Stimulated activated CD4-positive, alpha-beta T cell treated with anti-CD3 and anti-CD28 coated beads, Interleukin-4, amount 100 ng/mL, for 4 hours (primary cell): ENCODE measurements at regions not wholly inside any gene's neighbourhood (a gene's known extent, or its start where the extent isn't known, plus 50 kb on each side); places are given as distances from the start of the nearest gene placed in this dataset.

Experiments
- DNase-seq, 2 experiments: peaks; one replicate each; pipeline ENCODE4 v3.0.0-alpha.2; 2020

- DNase-seq = no peak
These were observed 102.8 kb upstream of the SEMA6D start for GRCh38 chr15:47614360-47615011.

DNA sequence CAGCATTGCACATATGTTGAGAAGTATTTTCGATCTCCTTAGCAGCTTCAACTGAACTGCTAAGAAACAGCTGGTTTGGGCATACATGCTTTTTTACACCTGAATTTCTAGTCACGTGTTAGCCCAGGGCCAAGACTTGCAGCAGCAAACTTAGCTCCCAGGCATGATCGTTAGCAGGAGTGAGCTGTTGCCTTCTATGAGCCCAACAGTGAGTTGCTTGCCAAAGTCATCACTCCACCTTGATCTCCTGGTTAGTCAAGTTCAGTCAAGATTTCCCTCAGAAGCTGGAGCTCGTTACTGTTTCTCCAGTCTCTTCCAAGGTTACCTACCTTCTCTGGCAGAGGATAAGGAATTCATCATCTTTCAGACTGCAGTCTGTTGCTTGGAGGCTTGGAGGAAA, 100.4 kb upstream of the SEMA6D start:
- DNase-seq = no peak

GRCh38 chr15:47618241-47618640, 99.1 kb upstream of the SEMA6D start:
- no peak for DNase-seq

DNA sequence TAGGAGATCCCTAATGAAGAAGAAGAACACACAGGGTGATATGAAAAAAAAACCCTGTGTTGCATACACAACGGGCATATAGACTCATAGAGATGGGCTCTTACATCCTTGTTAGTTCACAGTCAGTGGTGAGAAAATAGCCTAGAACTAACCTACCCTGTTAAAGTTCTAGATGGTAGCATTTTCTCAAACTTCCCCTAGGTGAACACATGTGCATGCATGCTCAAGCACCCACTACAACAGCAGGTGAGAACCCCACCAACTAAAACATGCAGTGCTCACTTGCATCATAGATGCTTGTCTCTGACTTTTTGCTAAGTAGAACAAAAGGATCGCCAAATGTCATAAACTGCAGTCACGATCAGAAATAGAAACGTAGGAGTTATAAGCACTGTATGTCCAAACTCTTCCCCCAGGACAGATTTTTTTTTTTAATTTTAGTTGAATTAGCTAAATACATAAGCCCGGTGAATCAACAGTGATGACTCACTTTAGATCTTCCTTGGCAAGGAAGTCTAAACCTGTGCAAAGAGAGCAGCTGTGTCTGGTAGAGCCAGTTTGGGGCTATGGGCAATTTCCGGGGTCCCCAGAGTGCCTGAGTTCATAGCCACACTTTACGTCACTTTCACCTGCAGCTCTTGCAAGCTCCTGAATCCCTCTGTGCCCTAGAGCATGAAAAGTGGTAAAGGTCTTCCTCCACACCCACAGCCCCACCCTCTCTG, 96.2 kb upstream of the SEMA6D start:
- no peak for DNase-seq

- no peak for DNase-seq
These were observed 95.2 kb upstream of the SEMA6D start for GRCh38 chr15:47622055-47622454.

- no peak for DNase-seq
These were observed 92.8 kb upstream of the SEMA6D start for GRCh38 chr15:47624503-47624902.

- no peak for DNase-seq
These were observed 78.3 kb upstream of the SEMA6D start for GRCh38 chr15:47639042-47639441.

DNA sequence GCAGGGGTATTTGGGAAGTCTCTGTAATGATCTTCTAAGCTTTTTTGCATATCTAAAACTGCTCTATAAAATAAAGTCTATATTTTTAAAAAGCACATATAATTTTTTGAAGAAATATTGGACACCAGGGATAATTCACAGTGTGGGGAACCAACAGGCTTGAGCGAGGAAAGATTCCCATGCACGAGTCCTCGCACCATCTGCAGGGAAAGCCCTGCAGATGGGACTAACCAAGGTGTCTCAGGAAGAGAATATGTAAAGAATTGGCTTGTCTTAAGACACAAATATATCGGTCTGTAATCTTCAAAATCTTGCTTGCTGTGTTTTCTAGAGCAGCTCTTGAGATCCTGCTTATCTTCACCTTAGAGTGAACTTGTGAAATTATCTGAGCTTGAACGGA, 77.2 kb upstream of the SEMA6D start:
- no peak for DNase-seq

- no peak for DNase-seq
These were observed 76.4 kb upstream of the SEMA6D start for GRCh38 chr15:47640901-47641300.

DNA sequence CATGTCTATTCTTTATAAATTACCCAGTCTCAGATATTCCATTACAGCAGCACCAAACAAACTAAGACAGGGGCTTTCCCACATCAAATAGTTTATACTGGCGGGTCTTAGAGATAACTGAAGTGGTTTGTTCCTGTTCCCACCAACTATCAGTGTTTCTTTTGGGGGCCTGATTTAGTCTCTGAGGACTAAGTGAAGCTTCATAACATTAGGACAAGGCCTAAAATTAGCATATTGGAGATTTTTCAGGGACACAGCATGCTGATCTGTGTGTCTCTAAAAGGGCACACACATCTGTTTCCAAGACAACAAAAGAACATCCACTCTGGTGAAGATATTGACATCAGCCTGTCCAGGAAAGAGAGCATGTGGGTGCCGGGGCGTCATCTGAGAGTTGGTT, 72.6 kb upstream of the SEMA6D start:
- DNase-seq = no peak

DNA sequence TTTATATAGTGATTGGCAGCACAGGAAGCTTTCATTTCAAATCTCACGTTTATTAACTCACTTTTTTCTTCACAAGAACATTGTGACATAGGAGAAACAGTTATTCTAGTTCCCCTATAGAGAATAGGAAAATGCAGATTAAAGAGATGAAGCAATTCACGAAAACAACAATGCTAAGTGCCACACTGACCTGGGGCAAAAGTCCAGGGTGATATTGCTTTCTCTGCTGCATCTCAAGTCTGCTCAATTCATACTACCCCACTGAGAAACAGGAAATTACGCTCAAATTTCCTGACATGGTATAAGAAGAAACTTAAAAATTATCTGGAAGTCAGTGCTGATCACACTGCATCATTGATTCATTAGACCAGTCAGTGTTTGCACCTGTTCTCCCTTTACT, 66.7 kb upstream of the SEMA6D start:
- no peak for DNase-seq

DNA sequence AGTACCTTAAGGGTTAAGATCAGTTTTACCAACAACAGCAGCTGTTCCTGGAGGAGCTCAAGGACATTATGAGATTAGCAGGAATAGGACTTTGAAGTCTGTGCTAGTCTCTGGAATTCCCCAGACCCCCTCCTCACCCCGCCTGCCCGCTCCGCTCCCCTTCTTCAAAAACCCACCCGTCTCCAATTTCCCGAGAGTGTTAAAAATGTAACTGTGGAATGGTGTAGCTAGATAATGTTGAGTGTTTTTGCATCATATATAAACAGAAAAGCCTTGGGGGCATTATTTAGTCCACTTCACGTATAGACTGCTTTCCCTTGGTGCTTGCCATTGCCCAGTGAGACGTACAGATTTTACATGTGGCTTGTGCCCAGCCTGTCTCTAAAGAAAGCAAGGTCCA, 65.0 kb upstream of the SEMA6D start:
- no peak for DNase-seq

DNA sequence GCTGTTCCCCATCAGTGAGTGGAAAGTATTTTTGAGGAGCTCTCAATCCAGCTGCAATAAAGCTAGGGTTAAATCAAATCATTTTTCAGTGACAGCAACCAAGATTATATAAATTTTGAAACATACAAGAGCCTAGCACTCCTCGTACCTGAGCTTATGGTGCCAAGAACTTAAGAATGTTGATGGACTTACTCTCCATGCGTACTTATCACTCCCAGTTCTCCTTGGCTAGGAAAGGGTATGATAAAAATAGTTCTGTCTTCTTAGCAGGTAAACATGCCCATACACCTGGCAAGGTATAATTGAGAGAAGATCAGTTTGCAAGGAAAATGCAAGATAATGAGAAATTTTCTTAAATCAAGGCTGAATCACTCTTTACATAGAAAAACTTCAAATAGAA, 64.5 kb upstream of the SEMA6D start:
- no peak for DNase-seq

DNA sequence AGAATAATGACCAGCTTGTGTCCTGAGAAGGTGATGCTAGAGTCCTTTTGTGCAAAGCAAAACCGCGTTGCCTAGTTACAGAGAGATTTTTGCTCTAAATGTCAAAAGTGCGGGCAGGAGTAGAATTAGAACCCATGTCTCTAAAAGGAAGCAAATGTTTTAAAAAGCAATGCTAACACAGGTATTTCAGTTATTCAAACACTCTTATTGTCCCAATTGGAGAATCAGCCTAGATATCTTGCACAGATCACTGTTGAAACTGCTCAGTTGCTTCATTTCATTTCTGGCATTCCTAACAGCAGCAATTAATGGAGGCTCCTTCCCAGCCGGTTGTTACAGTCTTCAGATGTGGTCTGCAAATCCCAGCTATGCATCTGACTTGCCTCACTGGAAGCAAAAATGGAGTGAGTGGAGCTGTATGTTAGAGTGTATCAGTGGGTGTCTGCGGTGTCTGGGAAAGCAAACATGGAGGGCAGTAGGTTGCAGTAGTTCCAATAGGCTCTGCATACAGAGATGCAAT, 55.6 kb upstream of the SEMA6D start:
- DNase-seq = no peak

- no peak for DNase-seq
These were observed 54.2 kb upstream of the SEMA6D start for GRCh38 chr15:47663101-47663500.
